DMS153 treated with DMSO at 0.1 percent for 48 hours (cell line): ENCODE measurements at regions not wholly inside any gene's neighbourhood (a gene's known extent, or its start where the extent isn't known, plus 50 kb on each side); places are given as distances from the start of the nearest gene placed in this dataset.
A peak's percentile ranks its signal among the peaks of the same experiment; 100 is the strongest.
"Not testable (repeated sequence)": the region's sequence is repeated elsewhere in the genome, so short reads cannot be mapped to it uniquely, and the experiment has no call there.

Source experiments
- DNase-seq: peaks from one replicate; lab custom pipeline; 2025; ENCODE audit not compliant: unreplicated experiment; lab: John Stamatoyannopoulos, UW

DNA sequence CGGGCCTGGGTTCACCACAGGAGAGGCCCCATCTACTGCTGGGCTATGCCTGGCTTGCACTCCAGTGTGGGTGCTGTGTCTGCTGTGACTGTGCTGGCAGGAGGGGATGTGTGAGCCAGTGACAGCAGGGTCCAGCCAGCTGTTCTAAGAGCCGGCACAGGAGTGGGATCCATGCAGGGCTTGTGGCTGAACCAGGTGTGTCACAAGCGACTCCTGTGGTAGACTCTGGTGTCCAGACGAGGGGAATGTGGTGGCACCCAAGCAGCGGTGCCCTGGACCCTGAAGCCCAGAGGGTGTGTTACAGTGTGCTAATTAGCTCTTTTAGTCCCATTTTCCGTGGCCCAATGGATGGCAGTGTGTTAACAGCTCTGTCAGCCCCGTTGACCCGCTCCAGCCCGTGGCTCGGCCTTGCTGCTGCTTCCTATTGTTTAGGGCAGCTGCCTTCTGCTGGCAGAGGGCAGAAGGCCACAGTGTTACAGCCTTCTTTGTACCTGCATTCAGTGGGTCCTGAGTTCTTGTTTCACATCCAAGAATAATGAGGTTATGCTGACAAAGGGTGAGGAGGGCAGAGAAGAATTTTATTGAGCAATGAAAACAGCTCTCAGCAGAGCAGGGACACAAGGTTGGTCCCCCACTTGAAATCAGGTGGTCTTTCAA, 78.5 kb upstream of the RNU6-1 start:
- no peak for DNase-seq

DNA sequence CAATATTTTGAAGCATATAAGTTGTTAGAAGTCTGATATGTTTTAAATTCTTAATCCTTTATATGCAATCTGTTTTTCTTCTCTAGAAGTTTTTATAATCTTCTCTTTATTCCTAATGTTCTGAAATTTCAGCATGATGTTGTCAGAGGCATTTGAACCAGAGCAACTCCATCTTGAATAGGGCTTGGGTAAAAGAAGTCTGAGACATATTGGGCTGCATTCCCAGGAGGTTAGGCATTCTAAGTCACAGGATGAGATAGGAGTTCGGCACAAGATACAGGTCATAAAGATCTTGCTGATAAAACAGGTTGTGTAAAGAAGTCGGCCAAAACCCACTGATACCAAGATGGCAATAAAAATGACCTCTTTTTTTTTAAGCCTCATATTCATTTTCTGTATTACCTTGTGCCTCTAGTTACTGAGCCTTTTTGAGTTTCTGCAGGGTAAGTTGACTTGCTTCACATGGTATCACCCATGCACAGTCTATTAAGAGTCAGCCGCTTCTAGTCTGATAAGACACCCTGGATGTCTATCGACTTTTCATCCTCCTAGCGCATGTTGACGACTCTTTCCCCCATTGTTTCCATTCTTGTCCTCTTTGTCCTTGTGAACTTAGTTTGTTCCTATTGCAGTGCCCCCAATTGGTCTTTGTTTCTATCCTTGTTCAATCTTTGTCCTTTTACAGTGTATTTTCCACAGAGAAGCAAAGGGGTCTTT, 80.8 kb upstream of the RNU6-1 start:
- no peak for DNase-seq

DNA sequence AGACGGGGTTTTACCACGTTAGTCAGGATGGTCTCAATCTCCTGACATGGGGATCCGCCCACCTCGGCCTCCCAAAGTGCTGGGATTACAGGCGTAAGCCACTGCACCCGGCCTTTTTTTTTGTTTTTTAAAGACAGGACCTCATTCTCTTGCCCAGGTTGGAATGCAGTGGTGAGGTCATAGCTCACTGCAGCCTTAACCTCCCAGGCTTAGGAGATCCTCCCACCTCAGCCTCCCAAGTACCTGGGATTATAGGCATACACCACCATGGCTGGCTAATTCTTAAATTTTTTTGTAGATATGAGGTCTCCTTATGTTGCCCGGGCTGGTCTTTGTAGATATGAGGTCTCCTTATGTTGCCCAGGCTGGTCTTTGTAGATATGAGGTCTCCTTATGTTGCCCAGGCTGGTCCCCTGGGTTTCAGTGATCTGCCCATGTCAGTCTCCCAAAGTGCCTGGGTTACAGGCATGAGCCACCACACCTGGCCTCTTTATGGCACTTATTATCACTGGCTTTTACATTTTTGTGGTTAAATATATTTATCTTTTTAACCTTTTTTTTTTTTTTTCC, 82.3 kb upstream of the RNU6-1 start:
- no peak for DNase-seq

DNA sequence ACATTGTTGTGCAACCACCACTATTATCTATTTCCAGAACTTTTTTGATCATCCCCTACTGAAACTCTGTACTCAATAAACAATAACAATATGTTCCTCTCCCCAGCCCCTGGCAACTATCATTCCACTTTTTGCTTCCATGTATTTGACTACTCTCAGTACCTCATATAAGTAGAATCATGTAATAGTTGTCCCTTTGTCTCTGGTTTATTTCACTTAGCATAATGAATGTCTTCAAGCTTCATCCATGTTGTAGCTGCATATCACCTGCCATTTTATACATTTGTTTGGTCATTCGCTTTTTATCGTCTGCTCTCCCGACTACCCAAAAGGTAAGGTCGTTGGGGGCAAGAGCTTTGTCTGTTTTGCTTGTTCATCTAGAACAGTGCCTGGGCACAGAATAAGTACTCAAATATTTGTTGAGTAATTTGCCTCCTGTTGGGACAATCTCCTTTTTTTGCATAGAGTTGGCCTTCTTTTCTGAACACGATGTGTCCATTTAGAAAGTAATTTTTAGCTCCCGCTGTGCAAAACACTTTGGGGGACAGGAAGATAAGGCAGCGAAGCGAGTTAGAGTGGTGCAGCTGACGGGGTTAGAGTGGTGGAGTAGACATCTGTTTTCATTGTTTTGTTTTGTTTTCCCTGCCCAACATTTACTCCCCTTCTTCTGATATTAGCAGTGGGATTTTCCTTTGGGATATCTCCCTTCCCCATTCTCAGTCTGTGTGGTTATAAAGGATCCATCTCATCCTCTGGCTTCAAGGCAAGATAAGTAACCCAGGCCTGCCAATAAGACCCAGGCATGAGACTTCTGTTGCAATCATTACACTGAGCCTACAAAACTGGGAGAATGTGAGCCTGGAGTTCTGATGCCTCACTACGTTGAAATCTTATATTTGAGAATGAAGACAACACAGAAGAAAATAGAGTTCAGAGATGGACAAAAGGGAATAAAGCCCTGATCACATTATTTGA, 83.4 kb upstream of the RNU6-1 start:
- DNase-seq, result peak; percentile 30

DNA sequence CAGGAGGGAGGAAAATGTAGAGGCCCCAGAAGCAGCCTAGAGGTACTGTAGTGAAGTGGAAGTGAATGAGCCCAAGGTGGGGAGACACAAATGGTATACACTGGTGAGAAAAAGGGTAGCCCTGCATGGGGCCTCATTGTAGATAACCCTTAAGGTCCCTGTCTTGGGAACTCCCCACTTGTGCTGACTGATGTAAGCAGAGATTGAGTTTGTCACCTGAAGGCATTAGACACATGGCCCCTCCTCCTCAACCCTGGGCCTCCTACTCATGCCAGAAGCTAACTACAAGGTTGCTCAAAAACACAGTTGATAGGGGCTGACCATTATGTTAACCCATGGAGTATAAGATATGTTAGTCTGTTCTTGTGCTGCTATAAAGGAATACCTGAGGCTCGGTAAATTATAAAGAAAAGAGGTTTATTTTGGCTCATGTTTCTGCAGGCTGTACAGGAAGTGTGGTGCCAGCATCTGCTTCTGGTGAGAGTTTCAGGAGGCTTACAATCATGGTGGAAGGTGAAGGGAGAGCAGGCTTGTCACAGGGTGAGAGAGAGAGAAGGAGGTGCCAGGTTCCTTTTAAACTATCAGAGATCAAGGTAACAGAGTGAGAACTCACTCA, 84.6 kb upstream of the RNU6-1 start:
- no peak for DNase-seq

DNA sequence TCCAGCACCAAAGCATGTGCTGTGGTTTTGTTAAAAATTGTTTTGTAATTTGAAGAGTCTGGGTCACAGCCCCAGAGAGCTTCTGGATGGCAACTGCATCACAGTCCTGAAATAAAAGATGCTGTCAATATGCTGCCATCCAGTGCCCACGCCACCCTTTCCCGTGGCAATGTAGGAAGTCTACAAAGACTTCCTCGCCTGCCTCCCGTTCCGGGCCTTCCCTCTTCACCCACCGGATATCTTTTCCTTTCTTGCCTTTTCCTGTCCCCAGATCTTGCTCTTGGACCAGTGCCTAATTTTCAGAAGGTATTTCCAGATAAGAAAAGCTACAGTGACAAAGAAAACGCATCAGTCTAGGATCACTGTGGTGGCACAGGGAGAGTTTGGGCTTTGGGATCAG, 85.3 kb upstream of the RNU6-1 start:
- no peak for DNase-seq

DNA sequence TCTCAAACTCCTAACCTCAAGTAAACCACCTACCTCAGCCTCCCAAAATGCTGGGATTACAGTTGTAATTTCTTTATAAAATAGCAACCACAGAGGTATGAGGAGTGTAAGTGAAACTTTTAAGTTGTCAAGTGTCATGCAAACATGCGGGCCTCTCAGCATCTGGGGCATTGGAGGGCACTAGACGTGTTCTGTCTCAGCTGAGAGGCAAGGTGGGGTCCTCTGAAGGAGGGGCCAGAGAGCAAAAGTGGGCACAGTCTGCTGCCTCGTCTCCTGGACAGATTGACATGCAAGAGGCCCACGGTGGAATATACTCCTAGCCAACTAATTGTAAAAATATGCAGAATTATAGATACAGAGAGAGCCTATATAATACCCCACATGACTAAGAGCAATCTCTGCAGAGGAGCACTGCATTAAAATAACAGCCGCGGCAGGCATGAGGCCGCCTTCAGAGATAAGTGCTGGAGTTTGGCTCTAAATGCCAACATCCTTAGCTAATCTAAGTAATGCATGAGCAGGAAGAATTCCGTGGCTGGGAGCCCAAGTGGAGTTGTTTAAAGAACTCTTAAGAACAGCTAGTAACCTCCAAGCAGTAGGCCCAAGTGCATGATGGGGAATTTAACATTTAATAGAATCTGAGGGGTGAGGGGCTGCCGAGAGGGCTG, 87.8 kb upstream of the RNU6-1 start:
- DNase-seq, result no peak

DNA sequence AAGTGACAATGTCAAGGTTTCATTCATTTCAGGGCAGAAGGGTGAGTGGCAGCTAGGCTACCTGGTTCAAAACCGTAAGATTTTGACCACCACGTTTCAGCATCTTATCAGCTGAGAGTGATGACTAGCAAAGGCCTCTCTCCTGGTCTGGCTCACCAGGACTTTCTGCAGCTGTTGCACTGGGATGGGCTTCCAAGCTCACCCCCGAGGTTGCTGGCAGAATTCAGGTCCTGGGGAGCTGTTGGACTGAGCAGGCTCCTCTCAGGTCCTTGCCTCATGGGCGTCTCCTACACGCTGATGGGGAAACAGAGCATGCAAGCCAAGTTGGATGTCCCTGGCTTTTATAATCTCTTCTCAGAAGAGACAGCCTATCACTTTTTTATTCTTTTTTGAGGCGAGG, 88.8 kb upstream of the RNU6-1 start:
- no peak for DNase-seq

DNA sequence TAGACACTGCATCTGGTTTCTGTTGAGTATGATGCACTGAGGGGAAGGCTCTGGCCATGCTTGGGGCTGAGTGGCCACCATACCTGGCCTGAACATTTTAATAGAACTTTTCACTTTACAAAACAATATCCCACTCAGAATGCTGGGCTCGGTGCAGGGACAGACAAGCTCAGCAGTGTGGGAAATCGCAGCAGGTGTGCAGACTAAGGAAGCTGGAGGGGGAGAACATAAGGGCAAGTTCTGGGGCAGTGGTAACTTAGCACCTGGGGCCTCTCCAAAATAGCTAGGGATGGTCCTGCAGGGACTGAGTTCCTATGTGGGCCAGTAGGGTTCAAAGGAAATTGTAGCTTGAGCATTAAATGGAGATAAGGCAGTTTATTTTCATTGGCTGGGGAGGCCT, 90.9 kb upstream of the RNU6-1 start:
- DNase-seq, result no peak

DNA sequence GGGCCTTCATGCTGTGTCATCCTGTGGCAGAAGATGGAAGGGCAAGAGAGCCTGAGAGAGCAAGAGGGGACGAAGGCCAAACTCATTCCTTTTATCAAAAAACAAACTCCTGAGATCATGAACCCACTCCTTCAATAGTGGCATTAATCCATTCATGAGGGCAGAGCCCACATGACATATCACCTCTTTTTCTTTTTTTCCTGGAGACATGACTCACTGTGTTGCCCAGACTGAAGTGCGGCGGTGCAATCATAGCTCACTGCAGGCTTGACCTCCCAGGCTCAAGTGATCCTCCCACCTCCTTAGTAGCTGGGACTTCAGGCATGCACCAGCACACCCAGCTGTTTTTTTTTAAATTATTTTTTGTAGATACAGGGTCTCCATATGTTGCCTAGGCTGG, 92.0 kb upstream of the RNU6-1 start:
- no peak for DNase-seq

DNA sequence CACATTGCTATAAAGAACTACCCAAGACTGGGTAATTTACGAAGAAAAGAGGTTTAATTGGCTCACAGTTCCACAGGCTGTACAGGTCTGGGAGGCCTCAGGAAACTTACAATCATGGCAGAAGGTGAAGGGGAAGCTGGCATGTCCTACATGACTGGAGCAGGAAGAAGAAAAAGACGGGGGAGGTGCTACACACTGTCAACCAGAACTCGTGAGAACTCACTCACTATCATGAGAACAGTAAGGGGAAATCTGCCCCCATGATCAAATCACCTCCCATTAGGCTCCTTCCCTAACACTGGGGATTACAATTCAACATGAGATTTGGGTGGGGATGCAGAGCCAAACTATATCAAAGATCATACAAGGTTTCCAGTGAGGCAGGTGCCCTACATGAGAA, 94.3 kb upstream of the RNU6-1 start:
- DNase-seq, result not testable (repeated sequence)

DNA sequence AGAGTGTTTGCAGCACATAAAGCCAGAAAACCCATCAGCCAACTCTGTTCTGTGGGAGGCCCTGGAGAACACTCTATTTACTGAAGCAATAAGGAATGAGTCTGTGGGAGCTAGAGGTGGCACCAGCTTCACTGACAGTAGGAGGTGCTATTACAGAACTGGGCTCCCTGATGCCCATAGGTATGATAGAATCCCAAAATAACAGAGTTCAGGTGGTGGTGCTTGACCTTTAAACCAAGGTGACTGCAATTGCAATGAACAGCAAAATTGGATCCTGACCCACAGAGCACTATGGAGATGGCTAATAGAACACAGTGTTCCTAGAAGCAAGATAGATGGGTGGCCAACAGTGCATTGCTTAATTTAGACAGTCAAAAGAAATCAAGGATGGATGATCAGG, 95.4 kb upstream of the RNU6-1 start:
- no peak for DNase-seq

DNA sequence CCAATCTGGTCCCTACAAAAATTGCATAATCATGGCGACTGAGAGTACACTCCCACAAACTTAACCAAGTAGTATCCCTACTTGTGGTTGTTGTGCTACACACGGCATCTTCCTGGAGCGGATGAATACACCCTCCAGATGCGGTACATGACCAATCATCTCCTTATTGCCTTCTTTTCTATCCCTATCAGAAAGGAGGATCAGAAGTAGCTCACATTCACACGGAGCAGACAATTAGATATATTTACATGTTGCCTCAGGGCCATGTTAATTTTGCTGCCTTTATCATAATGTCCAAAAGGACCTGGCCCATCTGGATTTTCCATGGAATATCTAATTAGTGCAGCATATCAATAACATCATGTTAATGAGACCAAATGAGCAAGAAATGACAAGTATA, 96.4 kb upstream of the RNU6-1 start:
- DNase-seq, result no peak

DNA sequence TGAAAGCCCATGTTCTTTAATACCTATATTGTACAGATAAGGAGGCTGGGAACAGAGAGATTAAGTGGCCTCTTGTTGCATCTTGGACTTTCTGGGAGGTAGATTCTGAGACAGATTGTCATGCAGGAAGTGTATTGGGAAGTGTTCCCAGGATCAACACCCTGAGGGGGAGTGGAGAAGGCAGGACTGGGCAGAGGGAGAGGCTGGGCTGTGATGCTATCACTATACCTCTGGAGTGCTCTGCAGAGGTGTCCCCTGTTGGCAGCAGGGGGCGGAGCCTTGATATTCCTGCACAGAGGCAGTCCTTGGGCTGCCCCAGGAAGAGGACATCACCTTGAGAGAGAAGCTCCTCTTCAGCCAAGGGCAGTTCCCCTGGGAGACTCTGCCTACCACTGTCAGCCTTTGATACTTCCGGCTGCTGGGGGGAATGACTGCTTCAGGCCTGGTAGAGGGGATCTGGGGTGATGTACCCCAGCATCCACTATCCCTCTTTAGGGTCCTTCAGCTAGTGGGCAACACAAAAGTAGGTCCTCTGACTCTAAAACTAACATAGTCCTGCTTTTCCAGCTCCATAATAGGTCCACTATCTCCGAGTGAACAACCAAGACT, 97.4 kb upstream of the RNU6-1 start:
- DNase-seq, result no peak

DNA sequence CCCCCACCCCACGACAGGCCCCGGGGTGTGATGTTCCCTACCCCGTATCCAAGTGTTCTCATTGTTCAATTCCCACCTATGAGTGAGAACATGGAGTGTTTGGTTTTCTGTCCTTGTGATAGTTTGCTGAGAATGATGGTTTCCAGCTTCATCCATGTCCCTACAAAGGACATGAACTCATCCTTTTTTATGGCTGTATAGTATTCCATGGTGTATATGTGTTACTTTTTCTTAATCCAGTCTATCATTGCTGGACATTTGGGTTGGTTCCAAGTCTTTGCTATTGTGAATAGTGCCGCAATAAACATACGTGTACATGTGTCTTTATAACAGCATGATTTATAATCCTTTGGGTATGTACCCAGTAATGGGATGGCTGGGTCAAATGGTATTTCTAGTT, 99.3 kb upstream of the RNU6-1 start:
- DNase-seq, result not testable (repeated sequence)

DNA sequence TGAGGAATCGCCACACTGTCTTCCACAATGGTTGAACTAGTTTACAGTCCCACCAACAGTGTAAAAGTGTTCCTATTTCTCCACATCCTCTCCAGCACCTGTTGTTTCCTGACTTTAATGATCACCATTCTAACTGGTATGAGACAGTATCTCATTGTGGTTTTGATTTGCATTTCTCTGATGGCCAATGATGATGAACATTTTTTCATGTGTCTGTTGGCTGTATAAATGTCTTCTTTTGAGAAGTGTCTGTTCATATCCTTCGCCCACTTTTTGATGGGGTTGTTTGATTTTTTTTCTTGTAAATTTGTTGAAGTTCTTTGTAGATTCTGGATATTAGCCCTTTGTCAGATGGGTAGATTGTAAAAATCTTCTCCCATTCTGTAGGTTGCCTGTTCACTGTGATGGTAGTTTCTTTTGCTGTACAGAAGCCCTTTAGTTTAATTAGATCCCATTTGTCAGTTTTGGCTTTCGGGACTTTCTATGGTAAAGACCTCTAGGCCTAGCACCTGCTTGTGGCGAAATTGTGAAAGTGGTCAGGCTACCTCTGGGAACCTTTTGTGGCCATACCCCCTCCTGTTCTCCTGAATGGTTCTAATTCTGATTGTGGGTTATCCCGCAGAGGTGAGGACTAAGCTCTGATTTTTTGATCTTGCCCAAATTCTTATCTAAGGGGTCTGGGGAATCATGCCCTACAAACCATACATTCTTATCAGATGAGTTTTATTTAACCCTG, 99.9 kb upstream of the RNU6-1 start:
- not testable (repeated sequence) for DNase-seq

DNA sequence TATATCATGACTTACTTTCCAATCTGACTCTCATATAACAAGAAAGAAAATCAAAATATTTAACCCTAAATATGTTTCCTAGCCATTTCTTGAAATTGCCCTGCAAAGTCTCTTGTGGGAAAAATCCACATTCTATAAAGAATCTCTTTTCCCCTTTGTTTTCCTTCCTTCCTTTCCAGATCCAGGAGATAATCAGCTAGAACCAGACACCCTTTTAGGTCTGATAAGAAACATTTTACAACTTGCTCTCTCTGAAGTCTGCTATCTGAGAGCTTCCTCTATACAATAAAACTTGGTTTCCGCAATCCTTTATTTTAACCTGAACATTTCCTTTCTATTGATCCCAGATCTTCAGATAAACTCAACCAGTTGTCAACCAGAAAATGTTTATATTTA, 100.5 kb upstream of the RNU6-1 start:
- DNase-seq, result no peak

DNA sequence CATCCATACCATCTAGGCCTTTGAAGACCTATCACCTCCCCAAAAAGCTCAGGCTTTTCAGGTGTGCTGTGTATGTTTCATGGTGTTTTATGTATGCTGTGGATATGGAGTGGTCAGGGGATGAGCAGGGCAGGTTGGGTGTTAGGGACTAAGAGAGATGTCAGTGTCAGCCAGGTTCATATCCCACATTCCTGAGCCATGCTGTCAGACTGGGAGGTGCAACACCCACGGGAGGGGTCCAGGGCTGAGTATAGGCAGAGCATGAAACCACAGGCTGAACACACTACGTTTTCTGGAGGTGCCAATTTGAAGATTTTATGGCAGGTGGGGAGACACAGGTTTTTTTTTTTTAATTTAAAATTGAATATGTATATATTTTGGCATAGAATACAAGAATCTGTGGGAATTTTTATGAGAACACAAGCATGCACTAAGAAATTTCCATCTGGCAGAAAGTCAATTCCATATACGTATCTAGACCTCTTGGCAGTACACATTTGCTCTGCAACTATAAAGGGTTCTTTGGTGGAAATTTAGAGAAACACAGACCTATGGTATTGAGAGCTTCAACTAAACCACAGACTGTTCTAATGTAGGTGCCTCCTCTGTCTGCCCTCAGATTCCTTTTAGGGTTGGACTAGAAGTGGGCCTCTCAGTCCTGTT, 101.9 kb upstream of the RNU6-1 start:
- DNase-seq, result no peak

DNA sequence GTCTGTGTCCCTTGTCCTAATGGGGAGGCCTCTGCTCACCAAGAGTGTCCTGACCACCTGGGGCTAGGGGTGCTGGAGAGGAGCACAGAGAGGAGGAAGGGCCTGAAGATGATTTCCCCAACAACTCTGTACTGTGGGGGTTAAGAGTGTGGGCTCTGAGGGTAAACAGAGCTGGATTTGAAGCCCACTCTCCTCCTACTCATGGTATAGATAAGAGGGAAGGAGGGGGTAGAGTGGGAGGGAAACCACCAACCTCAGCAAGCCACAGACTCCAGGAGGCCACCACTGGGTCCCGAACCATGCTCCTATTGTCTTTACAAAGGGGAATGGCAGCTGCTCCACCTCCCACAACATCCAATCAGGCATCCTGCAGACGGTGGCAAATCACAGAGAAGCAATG, 103.6 kb upstream of the RNU6-1 start:
- no peak for DNase-seq
